ENCODE measurements at regions not wholly inside any gene's neighbourhood (a gene's known extent, or its start where the extent isn't known, plus 50 kb on each side); places are given as distances from the start of the nearest gene placed in this dataset.

DNA sequence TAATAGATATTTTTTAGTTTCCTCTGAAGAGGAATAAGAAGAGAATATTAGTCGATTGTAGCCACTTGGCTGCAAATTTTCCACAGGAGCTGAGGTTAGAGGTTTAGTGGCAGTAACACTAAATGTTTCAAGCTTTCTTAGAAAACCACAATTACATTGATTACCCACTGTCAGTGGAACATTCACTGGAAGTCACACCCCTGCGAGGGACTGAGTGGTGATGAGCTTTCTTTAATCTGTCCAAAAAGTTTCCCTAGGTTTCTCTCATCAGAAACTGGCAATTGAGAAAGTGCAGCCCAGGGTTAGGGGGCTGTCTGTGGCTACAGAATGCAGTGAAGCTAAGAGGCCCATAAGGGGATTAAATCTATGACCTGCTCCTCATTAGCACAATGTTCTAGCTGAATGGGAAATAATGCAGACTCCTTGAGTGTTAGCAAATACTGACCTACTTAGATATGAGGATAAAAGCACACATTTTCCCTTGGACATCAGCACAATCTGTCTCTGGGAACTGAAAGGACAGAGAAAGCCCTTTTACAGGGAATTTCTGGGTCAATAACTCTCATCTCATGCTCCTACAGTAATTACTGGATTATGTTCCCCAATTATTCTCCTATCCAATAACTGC is 189.5 kb downstream of the FAM76B start:
- H3K4me3 ChIP-seq: no peak overlapping the region
- no peaks in the 10 kb centered on the region for H3K36me3 ChIP-seq
- no peaks in the 10 kb centered on the region for H3K9me3 ChIP-seq
- TF ChIP-seq POLR2AphosphoS5 (IDR thresholded peaks at IDR 0.05; ENCODE audit: insufficient read depth in 1 of 2, low read depth in 1 of 2) (no peak), POLR2A (IDR thresholded peaks at IDR 0.05) (no peak)
- TF ChIP-seq, protein P1, sequence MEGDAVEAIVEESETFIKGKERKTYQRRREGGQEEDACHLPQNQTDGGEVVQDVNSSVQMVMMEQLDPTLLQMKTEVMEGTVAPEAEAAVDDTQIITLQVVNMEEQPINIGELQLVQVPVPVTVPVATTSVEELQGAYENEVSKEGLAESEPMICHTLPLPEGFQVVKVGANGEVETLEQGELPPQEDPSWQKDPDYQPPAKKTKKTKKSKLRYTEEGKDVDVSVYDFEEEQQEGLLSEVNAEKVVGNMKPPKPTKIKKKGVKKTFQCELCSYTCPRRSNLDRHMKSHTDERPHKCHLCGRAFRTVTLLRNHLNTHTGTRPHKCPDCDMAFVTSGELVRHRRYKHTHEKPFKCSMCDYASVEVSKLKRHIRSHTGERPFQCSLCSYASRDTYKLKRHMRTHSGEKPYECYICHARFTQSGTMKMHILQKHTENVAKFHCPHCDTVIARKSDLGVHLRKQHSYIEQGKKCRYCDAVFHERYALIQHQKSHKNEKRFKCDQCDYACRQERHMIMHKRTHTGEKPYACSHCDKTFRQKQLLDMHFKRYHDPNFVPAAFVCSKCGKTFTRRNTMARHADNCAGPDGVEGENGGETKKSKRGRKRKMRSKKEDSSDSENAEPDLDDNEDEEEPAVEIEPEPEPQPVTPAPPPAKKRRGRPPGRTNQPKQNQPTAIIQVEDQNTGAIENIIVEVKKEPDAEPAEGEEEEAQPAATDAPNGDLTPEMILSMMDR (IDR thresholded peaks at IDR 0.05): no peak
- intact Hi-C loops (cut with DNase I): no loop called here
- H3K27ac ChIP-seq: no peak overlapping the region
- no peaks in the 10 kb centered on the region for H3K4me1 ChIP-seq
- no peak for DNase-seq (ENCODE audit: extremely low spot score in 2 of 2)
- no peaks in the 10 kb centered on the region for H3K27me3 ChIP-seq

DNA sequence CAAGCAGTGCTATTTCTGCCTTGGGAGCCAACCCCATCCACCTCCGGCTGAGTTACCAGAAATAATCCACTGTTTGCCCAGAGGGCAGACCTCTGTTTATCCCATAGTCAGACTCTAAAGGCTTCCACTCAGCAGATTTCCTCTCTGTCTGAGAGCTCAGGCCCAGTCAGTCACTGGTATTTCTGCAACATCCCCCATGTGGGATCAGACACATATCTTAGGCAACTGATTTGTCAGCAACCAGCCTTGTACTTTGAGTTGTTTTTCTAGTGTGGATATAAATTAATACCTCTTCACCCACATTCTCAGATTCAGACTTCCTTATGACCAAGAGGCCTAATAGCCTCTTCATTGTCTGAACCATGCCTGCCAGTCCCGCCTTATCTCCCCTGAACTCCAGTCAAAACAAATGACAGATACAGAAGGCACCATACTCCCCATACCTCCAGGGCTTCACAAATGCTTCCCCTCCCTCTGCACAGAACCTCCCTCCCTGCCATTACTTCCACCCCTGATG is 193.6 kb downstream of the FAM76B start:
- Histone ChIP-seq H3K27me3 (no peaks in the 10 kb centered on the region), H3K27ac (no peak overlapping the region), H3K4me3 (no peak overlapping the region), H3K4me1 (no peaks in the 10 kb centered on the region), H3K36me3 (no peaks in the 10 kb centered on the region), H3K9me3 (no peaks in the 10 kb centered on the region)
- no peak for DNase-seq (ENCODE audit: extremely low spot score in 2 of 2)
- TF ChIP-seq POLR2AphosphoS5 (IDR thresholded peaks at IDR 0.05; ENCODE audit: insufficient read depth in 1 of 2, low read depth in 1 of 2) (no peak), POLR2A (IDR thresholded peaks at IDR 0.05) (no peak)
- TF ChIP-seq, protein P1 (IDR thresholded peaks at IDR 0.05): no peak
- intact Hi-C loops (cut with DNase I): no loop called here

DNA sequence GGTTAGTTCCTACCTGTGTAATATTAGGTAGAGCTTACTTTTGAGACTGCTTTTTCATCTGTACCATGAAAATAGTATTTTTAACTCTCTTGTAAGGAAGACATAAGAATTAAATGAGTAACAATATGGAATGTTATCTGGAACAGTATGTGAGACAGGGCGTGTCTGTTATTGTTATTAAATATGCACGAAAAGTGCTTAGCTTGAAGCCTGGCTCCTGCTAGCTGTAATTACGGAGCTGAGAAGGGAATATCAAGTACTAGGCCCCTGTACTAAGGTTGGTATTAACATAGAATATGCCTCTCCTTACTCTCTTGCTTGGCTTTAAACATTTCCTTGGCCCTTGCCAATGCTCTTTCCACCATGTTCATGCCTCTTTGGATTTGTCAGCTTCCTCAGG is 194.0 kb downstream of the FAM76B start:
- Histone ChIP-seq H3K4me1 (peaks cover 5% of the 10 kb centered on the region), H3K27ac (no peak overlapping the region), H3K4me3 (no peak overlapping the region), H3K27me3 (no peaks in the 10 kb centered on the region), H3K36me3 (no peaks in the 10 kb centered on the region), H3K9me3 (no peaks in the 10 kb centered on the region)
- intact Hi-C loops (cut with DNase I): no loop called here
- TF ChIP-seq, protein P1 (IDR thresholded peaks at IDR 0.05): no peak
- no peak for TF ChIP-seq POLR2A (IDR thresholded peaks at IDR 0.05)
- no peak for TF ChIP-seq POLR2AphosphoS5 (IDR thresholded peaks at IDR 0.05; ENCODE audit: insufficient read depth in 1 of 2, low read depth in 1 of 2)
- DNase-seq (ENCODE audit: extremely low spot score in 2 of 2): no peak

DNA sequence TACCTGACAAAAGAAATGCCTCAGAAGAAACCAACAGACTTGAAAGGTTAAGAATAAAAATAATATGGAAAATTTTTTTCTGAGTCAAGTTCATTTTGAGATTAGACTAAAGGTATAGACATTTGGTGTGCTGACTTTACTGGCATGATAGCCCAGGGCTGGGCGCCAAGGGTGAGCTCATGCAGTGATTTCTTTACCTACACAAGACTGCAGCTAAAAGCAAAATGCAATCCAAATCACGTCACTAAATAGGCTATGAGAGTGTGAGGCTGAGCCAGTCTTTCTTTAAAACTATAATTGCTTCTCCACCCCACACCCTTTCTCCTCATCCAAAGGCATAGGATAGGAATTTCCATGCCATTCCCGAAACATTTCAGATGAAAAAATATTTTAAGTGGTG is 196.5 kb downstream of the FAM76B start:
- intact Hi-C loops (cut with DNase I): no loop called here
- H3K4me1 ChIP-seq: peaks cover 13% of the 10 kb centered on the region
- TF ChIP-seq POLR2A (IDR thresholded peaks at IDR 0.05): no peak
- TF ChIP-seq, protein P1 (IDR thresholded peaks at IDR 0.05): no peak
- peak in 1 of 2 donors; percentile 22 for TF ChIP-seq POLR2AphosphoS5 (IDR thresholded peaks at IDR 0.05; ENCODE audit: insufficient read depth in 1 of 2, low read depth in 1 of 2)
- H3K9me3 ChIP-seq: no peaks in the 10 kb centered on the region
- H3K27ac ChIP-seq: no peak overlapping the region
- no peaks in the 10 kb centered on the region for H3K36me3 ChIP-seq
- no peak overlapping the region for H3K4me3 ChIP-seq
- H3K27me3 ChIP-seq: no peaks in the 10 kb centered on the region
- DNase-seq (ENCODE audit: extremely low spot score in 2 of 2): no peak

DNA sequence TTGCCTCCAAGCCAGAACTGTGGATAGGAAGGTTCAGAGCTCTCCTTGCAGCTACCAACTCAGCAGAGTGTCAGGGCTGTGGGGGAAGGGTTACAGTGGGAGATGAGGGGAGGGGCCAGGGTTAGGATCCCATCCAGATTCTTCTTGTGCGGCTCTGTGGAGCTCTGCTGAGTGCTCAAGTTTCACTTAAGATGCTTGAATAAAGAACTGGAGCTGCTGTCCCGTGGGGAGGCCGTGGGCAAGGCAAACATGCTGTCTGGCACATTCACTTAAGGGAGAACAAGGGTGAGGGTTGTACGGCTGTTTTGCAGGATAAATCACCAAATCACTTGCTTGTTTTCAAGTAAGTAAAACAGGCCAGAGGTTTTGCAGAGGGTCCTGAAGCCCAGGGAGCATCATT is 197.1 kb downstream of the FAM76B start:
- Histone ChIP-seq H3K9me3 (no peaks in the 10 kb centered on the region), H3K27ac (no peak overlapping the region), H3K36me3 (no peaks in the 10 kb centered on the region), H3K4me1 (peaks cover 13% of the 10 kb centered on the region), H3K4me3 (no peak overlapping the region), H3K27me3 (no peaks in the 10 kb centered on the region)
- no peak for DNase-seq (ENCODE audit: extremely low spot score in 2 of 2)
- intact Hi-C loops (cut with DNase I): no loop called here
- TF ChIP-seq POLR2A (IDR thresholded peaks at IDR 0.05) (no peak), POLR2AphosphoS5 (IDR thresholded peaks at IDR 0.05; ENCODE audit: insufficient read depth in 1 of 2, low read depth in 1 of 2) (no peak)
- TF ChIP-seq, protein P1 (IDR thresholded peaks at IDR 0.05): no peak
